ENCODE measurements at regions not wholly inside any gene's neighbourhood (a gene's known extent, or its start where the extent isn't known, plus 50 kb on each side); places are given as distances from the start of the nearest gene placed in this dataset.

DNA sequence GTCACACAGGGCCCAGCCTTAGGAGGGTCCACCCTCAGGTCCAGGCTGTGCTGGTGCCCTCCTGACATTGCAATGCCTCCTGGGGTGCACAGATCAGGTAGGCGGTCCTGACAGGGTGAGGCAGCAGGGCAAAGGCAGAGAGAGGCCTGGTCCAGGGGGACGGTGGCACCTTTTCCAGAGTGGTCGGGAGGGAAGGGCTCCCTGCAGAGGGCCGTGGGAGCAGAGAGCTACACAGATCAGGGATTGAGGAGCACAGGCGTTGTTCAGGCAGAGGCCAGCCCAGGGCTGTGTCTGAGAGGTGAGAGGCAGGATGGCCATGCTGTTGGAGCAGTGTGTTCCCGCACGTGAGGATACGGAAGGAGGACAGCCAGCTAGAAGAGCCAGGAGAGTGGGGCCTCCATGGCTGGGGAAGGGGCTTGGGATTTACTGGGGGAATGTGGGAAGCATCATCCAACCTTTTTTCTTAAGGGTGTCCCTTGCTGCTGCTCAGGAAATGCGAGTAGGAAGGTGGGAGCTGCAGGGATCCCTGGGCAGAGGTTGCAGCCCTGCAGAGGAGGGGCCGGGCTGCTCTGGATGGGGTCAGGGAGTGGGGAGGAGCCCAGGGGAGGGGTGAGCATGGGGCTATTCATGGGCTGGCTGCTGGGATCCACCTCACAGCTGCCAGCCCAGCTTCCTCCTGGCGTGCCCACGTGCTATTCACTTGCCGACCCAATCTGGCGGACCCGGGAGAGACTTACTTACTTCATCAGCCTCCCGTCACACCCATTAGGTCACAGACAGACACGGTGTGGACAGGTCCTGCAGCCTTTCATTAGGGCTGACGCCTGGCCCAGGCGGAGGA is 1516.4 kb downstream of the TBC1D22A start:
- TF ChIP-seq ARNTL (CRISPR knock-in tag; IDR thresholded peaks at IDR 0.05; ENCODE audit: borderline replicate concordance, low read depth) (no peak), OSR1 (CRISPR knock-in tag; IDR thresholded peaks at IDR 0.05) (no peak), ZC3H10 (CRISPR knock-in tag; IDR thresholded peaks at IDR 0.05) (no peak), GLIS3 (CRISPR knock-in tag; IDR thresholded peaks at IDR 0.05) (no peak), ISL1 (CRISPR knock-in tag; IDR thresholded peaks at IDR 0.05) (no peak), ESRRG (CRISPR knock-in tag; IDR thresholded peaks at IDR 0.05) (no peak)
- TF ChIP-seq, protein P1, sequence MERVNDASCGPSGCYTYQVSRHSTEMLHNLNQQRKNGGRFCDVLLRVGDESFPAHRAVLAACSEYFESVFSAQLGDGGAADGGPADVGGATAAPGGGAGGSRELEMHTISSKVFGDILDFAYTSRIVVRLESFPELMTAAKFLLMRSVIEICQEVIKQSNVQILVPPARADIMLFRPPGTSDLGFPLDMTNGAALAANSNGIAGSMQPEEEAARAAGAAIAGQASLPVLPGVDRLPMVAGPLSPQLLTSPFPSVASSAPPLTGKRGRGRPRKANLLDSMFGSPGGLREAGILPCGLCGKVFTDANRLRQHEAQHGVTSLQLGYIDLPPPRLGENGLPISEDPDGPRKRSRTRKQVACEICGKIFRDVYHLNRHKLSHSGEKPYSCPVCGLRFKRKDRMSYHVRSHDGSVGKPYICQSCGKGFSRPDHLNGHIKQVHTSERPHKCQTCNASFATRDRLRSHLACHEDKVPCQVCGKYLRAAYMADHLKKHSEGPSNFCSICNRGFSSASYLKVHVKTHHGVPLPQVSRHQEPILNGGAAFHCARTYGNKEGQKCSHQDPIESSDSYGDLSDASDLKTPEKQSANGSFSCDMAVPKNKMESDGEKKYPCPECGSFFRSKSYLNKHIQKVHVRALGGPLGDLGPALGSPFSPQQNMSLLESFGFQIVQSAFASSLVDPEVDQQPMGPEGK (CRISPR knock-in tag; IDR thresholded peaks at IDR 0.05; ENCODE audit: borderline replicate concordance) = no peak

Data from SK-N-SH treated with all-trans-retinoic acid at 6 μM for 48 hours (cell line).